Thyroid gland (tissue), 4 donors: ENCODE measurements at regions not wholly inside any gene's neighbourhood (a gene's known extent, or its start where the extent isn't known, plus 50 kb on each side); places are given as distances from the start of the nearest gene placed in this dataset.

Experiments
- CTCF ChIP-seq, 6 experiments: fragments of 200-600 bp in 3 of 6; fragments of 450-650 bp in 3 of 6; sonication (generic) in 3 of 6; IDR thresholded peaks; one replicate each; pipeline ENCODE4 v1.5.1; 2016 to 2019; ENCODE audit warnings: antibody characterized with exemption in 6 of 6, mild to moderate bottlenecking in 2 of 6, inconsistent platforms in 1 of 6, moderate library complexity in 1 of 6
- POLR2A ChIP-seq, 2 donors: fragments of 450-650 bp; IDR thresholded peaks; one replicate each; pipeline ENCODE4 v1.6.1; 2017; ENCODE audit warnings: antibody characterized with exemption in 2 of 2, mild to moderate bottlenecking in 2 of 2, moderate library complexity in 1 of 2

DNA sequence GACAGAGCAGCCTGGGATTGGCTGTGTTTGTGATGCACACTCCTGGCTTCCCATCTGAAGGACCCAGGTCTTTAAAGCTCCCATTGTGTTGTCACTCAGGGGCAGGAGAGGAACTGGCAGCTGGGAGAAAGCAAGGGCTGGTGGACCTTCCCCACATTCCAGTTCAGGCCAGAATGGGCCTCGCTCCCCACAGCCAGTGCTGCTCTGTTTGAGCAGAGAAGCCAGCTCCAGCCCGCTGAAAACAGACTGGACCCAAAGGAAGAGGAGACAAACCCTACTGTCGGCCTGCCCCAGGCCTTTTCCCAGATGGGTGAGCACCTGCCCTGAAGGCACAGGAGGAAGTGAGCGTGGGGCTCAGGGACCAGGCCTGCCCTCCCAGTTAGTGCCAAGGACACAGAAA lies 499.4 kb downstream of the NPHP4 start:
- TF ChIP-seq CTCF (IDR thresholded peaks at IDR 0.05) (no peak), POLR2A (IDR thresholded peaks at IDR 0.05) (no peak)
